GM12891 (cell line): ENCODE measurements at regions not wholly inside any gene's neighbourhood (a gene's known extent, or its start where the extent isn't known, plus 50 kb on each side); places are given as distances from the start of the nearest gene placed in this dataset.

Experiments used
- POLR2A ChIP-seq: IDR thresholded peaks from 2 replicates; pipeline ENCODE4 v1.6.1; 2011; ENCODE audit warnings: low read depth, low read length, control low read depth
- POLR2AphosphoS5 ChIP-seq: IDR thresholded peaks from 2 replicates; pipeline ENCODE4 v1.6.1; 2011; ENCODE audit warnings: low read depth, low read length, control low read depth
- TAF1 ChIP-seq: IDR thresholded peaks from 2 replicates; pipeline ENCODE4 v1.6.1; 2011; ENCODE audit warnings: low read depth, low read length, control low read depth

GRCh38 chr2:19068206-19068605 is 290.2 kb downstream of the OSR1 start:
- TF ChIP-seq POLR2AphosphoS5 (no peak), TAF1 (no peak), POLR2A (no peak)
